ENCODE measurements at regions not wholly inside any gene's neighbourhood (a gene's known extent, or its start where the extent isn't known, plus 50 kb on each side); places are given as distances from the start of the nearest gene placed in this dataset.

GRCh38 chr16:8183176-8184099 is 406.9 kb downstream of the TMEM114 start (continued):
- TF ChIP-seq EZH2 (IDR thresholded peaks at IDR 0.05; ENCODE audit: low read depth, low read length, severe bottlenecking) (no peak), CBX5 (IDR thresholded peaks at IDR 0.05; ENCODE audit: low read depth, low read length) (no peak), TAF1 (IDR thresholded peaks at IDR 0.05; ENCODE audit: low read depth, low read length) (no peak)
